ENCODE measurements at regions not wholly inside any gene's neighbourhood (a gene's known extent, or its start where the extent isn't known, plus 50 kb on each side); places are given as distances from the start of the nearest gene placed in this dataset.
"Not testable (repeated sequence)": the region's sequence is repeated elsewhere in the genome, so short reads cannot be mapped to it uniquely, and the experiment has no call there.

DNA sequence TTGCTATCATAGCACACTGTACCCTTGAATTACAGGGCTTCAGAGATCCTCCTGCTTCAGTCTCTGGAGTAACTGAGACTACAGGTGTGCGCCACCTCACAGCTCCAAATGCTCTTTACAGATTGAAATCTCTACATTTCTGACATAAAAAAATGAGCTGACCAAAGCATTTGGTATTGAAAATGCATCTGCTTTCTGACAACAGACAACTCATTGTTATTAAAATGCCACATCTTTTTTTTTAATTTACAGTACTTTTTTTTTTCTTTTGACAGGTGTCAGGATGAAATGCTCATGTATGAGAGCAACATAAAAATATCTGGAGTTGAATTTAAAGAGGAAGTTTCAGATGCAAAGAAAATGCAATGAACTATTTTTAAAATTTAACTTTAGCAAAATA, 764.5 kb downstream of the TRAM1L1 start:
- 100% methylated on average over 1 of the region's 1 CpG for WGBS (ENCODE audit: insufficient coverage)
- H3K27ac ChIP-seq (ENCODE audit: low read depth, low read length) = no peak overlapping the region
- no peaks in the 10 kb centered on the region for H3K4me1 ChIP-seq (ENCODE audit: control insufficient read depth, insufficient read depth, low read length)
- no peak overlapping the region for H3K4me3 ChIP-seq (ENCODE audit: low read depth, low read length)
- no peaks in the 10 kb centered on the region for H3K36me3 ChIP-seq (ENCODE audit: control insufficient read depth, insufficient read depth, low read length)
- H3K27me3 ChIP-seq (ENCODE audit: control insufficient read depth, insufficient read depth, low read length) = no peaks in the 10 kb centered on the region
- no peaks in the 10 kb centered on the region for H3K9me3 ChIP-seq (ENCODE audit: control insufficient read depth, insufficient read depth, low read length)
- no peak for DNase-seq (ENCODE audit: low read depth in 4 of 6, low spot score in 6 of 6)

DNA sequence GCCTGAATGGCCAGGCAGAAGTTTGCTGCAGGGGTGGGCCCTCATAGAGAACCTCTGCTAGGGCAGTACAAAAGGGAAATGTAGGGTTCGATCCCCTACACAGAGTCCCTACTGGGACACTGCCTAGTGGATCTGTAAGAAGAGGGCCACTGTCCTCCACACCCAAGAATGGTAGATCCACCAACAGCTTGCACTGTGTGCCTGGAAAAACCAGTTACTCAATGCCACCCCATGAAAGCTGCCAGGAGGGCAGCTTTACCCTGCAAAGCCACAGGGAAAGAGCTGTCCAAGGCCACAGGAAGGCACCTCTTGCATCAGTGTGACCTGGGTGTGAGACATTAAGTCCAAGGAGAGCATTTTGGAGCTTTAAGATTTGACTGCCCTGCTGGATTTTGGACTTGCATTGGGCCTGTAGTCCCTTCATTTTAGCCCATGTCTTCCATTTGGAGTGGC, 781.6 kb downstream of the TRAM1L1 start:
- DNase-seq (ENCODE audit: low read depth in 4 of 6, low spot score in 6 of 6) = no peak
- H3K27me3 ChIP-seq (ENCODE audit: control insufficient read depth, insufficient read depth, low read length) = no peaks in the 10 kb centered on the region
- no peaks in the 10 kb centered on the region for H3K4me1 ChIP-seq (ENCODE audit: control insufficient read depth, insufficient read depth, low read length)
- H3K9me3 ChIP-seq (ENCODE audit: control insufficient read depth, insufficient read depth, low read length) = no peaks in the 10 kb centered on the region
- H3K27ac ChIP-seq (ENCODE audit: low read depth, low read length) = no peak overlapping the region
- WGBS (ENCODE audit: insufficient coverage) = 71% methylated on average over 1 of the region's 1 CpG
- H3K4me3 ChIP-seq (ENCODE audit: low read depth, low read length) = no peak overlapping the region
- no peaks in the 10 kb centered on the region for H3K36me3 ChIP-seq (ENCODE audit: control insufficient read depth, insufficient read depth, low read length)

DNA sequence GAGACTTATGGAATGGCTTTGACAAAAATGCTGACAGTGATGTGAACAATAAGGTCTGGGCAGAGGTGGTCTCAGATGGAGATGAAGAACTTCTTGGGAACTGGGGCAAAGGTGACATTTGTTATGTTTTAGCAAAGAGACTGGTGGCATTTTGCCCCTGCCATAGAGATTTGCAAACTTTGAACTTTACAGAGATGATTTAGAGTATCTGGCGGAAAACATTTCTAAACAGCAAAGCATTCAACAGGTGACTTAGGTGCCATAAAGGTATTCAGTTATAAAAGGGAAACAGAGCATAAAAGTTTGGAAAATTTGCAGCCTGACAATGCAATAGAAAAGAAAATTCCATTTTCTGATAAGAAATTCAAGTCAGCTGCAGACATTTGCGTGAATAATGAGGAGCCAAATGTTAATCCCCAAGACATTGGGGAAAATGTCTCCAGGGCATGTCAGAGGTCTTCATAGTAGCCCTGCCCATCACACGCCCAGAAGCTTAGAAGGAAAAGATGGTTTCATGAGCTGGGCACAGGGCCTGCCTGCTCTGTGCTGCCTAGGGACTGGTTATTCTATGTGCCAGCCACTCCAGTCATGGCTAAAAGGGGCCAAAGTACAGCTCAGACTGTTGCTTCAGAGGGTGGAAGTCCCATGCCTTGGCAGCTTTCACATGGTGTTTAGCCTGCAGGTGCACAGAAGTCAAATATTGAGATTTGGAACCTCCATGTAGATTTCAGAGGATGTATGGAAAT, 782.2 kb downstream of the TRAM1L1 start:
- H3K27ac ChIP-seq (ENCODE audit: low read depth, low read length) = no peak overlapping the region
- no peaks in the 10 kb centered on the region for H3K9me3 ChIP-seq (ENCODE audit: control insufficient read depth, insufficient read depth, low read length)
- H3K4me1 ChIP-seq (ENCODE audit: control insufficient read depth, insufficient read depth, low read length) = no peaks in the 10 kb centered on the region
- no peaks in the 10 kb centered on the region for H3K27me3 ChIP-seq (ENCODE audit: control insufficient read depth, insufficient read depth, low read length)
- WGBS (ENCODE audit: insufficient coverage) = 89% methylated on average over 2 of the region's 3 CpGs
- no peaks in the 10 kb centered on the region for H3K36me3 ChIP-seq (ENCODE audit: control insufficient read depth, insufficient read depth, low read length)
- DNase-seq (ENCODE audit: low read depth in 4 of 6, low spot score in 6 of 6) = no peak
- H3K4me3 ChIP-seq (ENCODE audit: low read depth, low read length) = no peak overlapping the region

DNA sequence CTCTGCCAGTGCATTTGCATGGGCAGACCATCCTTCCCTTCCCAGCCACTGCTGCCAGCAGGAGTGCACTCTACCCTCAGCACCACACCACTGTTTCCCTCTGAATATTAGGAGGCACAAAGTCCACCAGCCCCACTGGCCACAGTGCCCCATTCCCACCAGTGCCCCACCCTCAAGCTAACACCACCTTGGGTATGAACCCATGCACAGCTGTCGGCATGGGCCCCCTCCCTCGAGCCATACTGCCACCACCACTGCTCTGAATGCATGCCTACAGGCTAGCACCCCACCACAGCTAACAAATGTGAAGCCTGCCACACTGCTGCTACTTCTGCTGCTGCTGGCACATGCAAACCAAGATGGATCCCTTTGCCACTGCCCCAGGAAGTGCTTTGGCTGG, 810.4 kb downstream of the TRAM1L1 start:
- 75% methylated on average over 2 of the region's 2 CpGs for WGBS (ENCODE audit: insufficient coverage)
- Histone ChIP-seq H3K27me3 (ENCODE audit: control insufficient read depth, insufficient read depth, low read length) (no peaks in the 10 kb centered on the region), H3K4me3 (ENCODE audit: low read depth, low read length) (no peak overlapping the region)

DNA sequence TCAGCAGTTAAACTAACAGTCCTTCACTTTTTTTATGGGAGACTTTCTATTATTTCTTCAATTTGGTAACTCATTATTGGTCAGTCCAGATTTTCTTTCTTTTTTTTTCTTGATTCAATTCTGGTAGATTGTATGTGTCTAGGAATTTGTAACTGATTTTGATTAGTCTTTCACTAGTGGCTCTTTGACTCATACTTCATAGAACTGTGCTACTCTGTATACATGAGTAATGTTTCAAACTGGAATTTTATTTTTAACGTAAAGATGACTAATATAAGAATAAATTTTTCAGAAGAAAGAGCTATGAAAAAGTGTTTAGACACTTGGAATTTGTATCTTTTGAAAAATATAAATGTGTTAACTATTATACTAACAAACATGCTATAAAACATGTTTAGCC, 813.0 kb downstream of the TRAM1L1 start:
- no peak for DNase-seq (ENCODE audit: low read depth in 4 of 6, low spot score in 6 of 6)
- Histone ChIP-seq H3K36me3 (ENCODE audit: control insufficient read depth, insufficient read depth, low read length) (no peaks in the 10 kb centered on the region), H3K27me3 (ENCODE audit: control insufficient read depth, insufficient read depth, low read length) (no peaks in the 10 kb centered on the region), H3K4me1 (ENCODE audit: control insufficient read depth, insufficient read depth, low read length) (no peaks in the 10 kb centered on the region), H3K27ac (ENCODE audit: low read depth, low read length) (no peak overlapping the region), H3K9me3 (ENCODE audit: control insufficient read depth, insufficient read depth, low read length) (no peaks in the 10 kb centered on the region), H3K4me3 (ENCODE audit: low read depth, low read length) (no peak overlapping the region)
- no CpG with 5 or more reads among the region's 1 CpG for WGBS (ENCODE audit: insufficient coverage)

More for the DNA sequence above, 810.4 kb downstream of the TRAM1L1 start:
- Histone ChIP-seq H3K36me3 (ENCODE audit: control insufficient read depth, insufficient read depth, low read length) (no peaks in the 10 kb centered on the region), H3K27ac (ENCODE audit: low read depth, low read length) (no peak overlapping the region), H3K9me3 (ENCODE audit: control insufficient read depth, insufficient read depth, low read length) (no peaks in the 10 kb centered on the region), H3K4me1 (ENCODE audit: control insufficient read depth, insufficient read depth, low read length) (no peaks in the 10 kb centered on the region)
- no peak for DNase-seq (ENCODE audit: low read depth in 4 of 6, low spot score in 6 of 6)

DNA sequence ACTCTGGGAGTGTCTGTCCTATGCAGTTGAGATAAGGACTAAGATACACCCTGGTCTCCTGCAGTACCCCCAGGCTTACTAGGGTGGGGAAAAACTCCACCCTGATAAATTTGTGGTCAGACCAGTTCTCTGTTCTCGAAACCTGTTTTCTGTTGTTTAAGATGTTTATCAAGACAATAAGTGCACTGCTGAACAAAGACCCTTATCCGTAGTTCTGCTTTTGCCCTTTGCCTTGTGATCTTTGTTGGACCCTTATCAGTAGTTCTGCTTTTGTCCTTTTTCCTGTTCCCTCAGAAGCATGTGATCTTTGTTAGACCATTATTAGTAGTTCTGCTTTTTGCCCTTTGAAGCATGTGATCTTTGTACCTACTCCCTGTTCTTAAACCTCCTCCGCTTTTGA, 824.4 kb downstream of the TRAM1L1 start:
- WGBS (ENCODE audit: insufficient coverage) = 67% methylated on average over 3 of the region's 3 CpGs
- H3K4me1 ChIP-seq (ENCODE audit: control insufficient read depth, insufficient read depth, low read length) = not testable (repeated sequence)

DNA sequence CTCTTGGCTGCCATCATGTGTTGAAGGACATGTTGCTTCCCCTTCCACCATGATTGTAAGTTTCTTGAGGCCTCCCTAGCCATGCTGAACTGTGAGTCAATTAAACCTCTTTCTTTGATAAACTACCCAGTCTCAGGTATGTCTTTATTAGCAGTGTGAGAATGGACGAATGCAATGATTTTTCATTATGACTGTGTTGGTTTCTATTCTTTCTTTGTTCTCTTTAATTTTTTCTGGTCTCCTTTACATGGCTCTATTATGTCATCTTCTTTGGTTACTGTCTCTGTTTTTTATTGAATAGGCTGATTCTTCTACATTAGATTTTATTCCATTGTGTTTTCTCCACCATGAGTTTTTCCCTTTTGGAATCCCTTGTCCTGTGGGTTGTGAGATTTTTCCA, 840.6 kb downstream of the TRAM1L1 start:
- no peaks in the 10 kb centered on the region for H3K4me1 ChIP-seq (ENCODE audit: control insufficient read depth, insufficient read depth, low read length)
- no peak for DNase-seq (ENCODE audit: low read depth in 4 of 6, low spot score in 6 of 6)
- no peak overlapping the region for H3K4me3 ChIP-seq (ENCODE audit: low read depth, low read length)
- no peak overlapping the region for H3K27ac ChIP-seq (ENCODE audit: low read depth, low read length)
- no peaks in the 10 kb centered on the region for H3K9me3 ChIP-seq (ENCODE audit: control insufficient read depth, insufficient read depth, low read length)
- no peaks in the 10 kb centered on the region for H3K27me3 ChIP-seq (ENCODE audit: control insufficient read depth, insufficient read depth, low read length)
- no CpG with 5 or more reads among the region's 1 CpG for WGBS (ENCODE audit: insufficient coverage)
- H3K36me3 ChIP-seq (ENCODE audit: control insufficient read depth, insufficient read depth, low read length) = no peaks in the 10 kb centered on the region

More for the DNA sequence above, 824.4 kb downstream of the TRAM1L1 start:
- not testable (repeated sequence) for DNase-seq (ENCODE audit: low read depth in 4 of 6, low spot score in 6 of 6); H3K27me3 ChIP-seq (ENCODE audit: control insufficient read depth, insufficient read depth, low read length); H3K4me3 ChIP-seq (ENCODE audit: low read depth, low read length); H3K27ac ChIP-seq (ENCODE audit: low read depth, low read length); H3K9me3 ChIP-seq (ENCODE audit: control insufficient read depth, insufficient read depth, low read length); H3K36me3 ChIP-seq (ENCODE audit: control insufficient read depth, insufficient read depth, low read length)

DNA sequence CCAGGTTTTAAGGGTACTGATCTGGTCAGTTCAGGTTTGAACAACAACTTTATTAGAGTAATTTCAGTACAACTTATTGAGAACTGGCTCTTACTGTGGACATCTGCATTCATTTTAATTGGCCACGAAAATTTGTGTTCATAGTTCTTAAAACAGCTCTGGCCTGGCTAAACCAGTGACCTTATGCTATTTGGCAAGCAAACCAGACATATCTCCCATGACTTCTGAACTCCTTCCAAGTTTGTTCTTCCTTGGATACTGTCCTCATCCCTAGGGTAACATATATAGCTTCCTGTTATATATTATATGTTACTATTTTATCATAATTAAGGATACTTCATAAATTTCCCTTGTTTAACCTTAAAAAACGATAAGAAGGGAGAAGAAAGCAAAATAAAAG, 841.9 kb downstream of the TRAM1L1 start:
- DNase-seq (ENCODE audit: low read depth in 4 of 6, low spot score in 6 of 6) = no peak
- H3K4me3 ChIP-seq (ENCODE audit: low read depth, low read length) = no peak overlapping the region
- H3K27ac ChIP-seq (ENCODE audit: low read depth, low read length) = no peak overlapping the region
- WGBS (ENCODE audit: insufficient coverage) = 73% methylated on average over 1 of the region's 2 CpGs
- H3K36me3 ChIP-seq (ENCODE audit: control insufficient read depth, insufficient read depth, low read length) = no peaks in the 10 kb centered on the region
- H3K27me3 ChIP-seq (ENCODE audit: control insufficient read depth, insufficient read depth, low read length) = no peaks in the 10 kb centered on the region
- no peaks in the 10 kb centered on the region for H3K4me1 ChIP-seq (ENCODE audit: control insufficient read depth, insufficient read depth, low read length)
- no peaks in the 10 kb centered on the region for H3K9me3 ChIP-seq (ENCODE audit: control insufficient read depth, insufficient read depth, low read length)

DNA sequence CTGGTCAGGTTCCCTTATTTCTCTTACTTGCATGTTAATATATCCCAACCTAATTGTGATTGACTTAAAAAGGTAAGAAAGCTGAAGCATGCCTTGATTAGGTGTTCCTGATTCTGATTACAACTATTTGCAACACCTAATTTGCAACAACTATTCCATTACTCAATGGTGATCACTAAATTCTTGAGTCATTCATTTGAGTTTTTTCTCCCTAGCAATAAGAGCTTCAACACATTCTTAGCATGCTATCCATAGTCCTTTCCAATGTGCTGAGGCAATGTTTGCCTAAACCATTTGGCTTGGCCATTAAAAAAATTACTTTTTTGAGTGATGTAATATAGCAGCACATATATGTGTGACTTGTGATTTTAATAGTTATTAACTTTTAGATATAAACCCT, 851.4 kb downstream of the TRAM1L1 start:
- no peak overlapping the region for H3K27ac ChIP-seq (ENCODE audit: low read depth, low read length)
- H3K9me3 ChIP-seq (ENCODE audit: control insufficient read depth, insufficient read depth, low read length) = no peaks in the 10 kb centered on the region
- H3K36me3 ChIP-seq (ENCODE audit: control insufficient read depth, insufficient read depth, low read length) = no peaks in the 10 kb centered on the region
- no peaks in the 10 kb centered on the region for H3K4me1 ChIP-seq (ENCODE audit: control insufficient read depth, insufficient read depth, low read length)
- H3K4me3 ChIP-seq (ENCODE audit: low read depth, low read length) = no peak overlapping the region
- DNase-seq (ENCODE audit: low read depth in 4 of 6, low spot score in 6 of 6) = no peak
- no peaks in the 10 kb centered on the region for H3K27me3 ChIP-seq (ENCODE audit: control insufficient read depth, insufficient read depth, low read length)

DNA sequence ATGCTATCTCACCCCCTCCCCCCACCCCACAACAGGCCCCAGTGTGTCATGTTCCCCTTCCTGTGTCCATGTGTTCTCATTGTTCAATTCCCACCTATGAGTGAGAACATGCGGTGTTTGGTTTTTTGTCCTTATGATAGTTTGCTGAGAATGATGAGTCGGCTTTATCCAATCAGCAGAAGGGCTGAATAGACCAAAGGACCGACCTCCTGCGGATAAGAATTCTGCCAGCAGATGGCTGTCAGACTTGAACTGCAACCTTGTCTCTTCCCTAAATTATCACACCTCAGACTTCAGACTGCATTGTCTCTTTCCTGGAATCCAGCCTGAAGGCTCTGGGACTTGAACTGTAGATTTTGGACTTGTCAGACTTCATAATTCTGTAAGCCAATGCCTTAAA, 853.4 kb downstream of the TRAM1L1 start:
- not testable (repeated sequence) for H3K36me3 ChIP-seq (ENCODE audit: control insufficient read depth, insufficient read depth, low read length); H3K9me3 ChIP-seq (ENCODE audit: control insufficient read depth, insufficient read depth, low read length); H3K27me3 ChIP-seq (ENCODE audit: control insufficient read depth, insufficient read depth, low read length); DNase-seq (ENCODE audit: low read depth in 4 of 6, low spot score in 6 of 6); H3K4me3 ChIP-seq (ENCODE audit: low read depth, low read length); H3K27ac ChIP-seq (ENCODE audit: low read depth, low read length); H3K4me1 ChIP-seq (ENCODE audit: control insufficient read depth, insufficient read depth, low read length)
- WGBS (ENCODE audit: insufficient coverage) = 40% methylated on average over 1 of the region's 4 CpGs

Measured in spinal cord (tissue), 9 donors.